ENCODE measurements at regions not wholly inside any gene's neighbourhood (a gene's known extent, or its start where the extent isn't known, plus 50 kb on each side); places are given as distances from the start of the nearest gene placed in this dataset.

GRCh38 chr20:1827510-1827973, 67.7 kb upstream of the SIRPA start:
- Histone ChIP-seq H3K27me3 (ENCODE audit: control insufficient read depth in 1 of 2, insufficient read depth in 2 of 2, low read length in 2 of 2) (no peaks in the 10 kb centered on the region), H3K27ac (ENCODE audit: low read depth in 2 of 2, low read length in 1 of 2) (no peak overlapping the region), H3K4me1 (ENCODE audit: control insufficient read depth in 2 of 2, insufficient read depth in 2 of 2, low read length in 1 of 2) (peaks cover 3 to 14% of the 10 kb centered on the region in 2 donors), H3K4me3 (ENCODE audit: low read depth in 1 of 2, low read length in 2 of 2) (no peak overlapping the region), H3K9me3 (ENCODE audit: control insufficient read depth in 2 of 2, insufficient read depth in 1 of 2, low read depth in 1 of 2, low read length in 1 of 2) (peaks cover 0 to 5% of the 10 kb centered on the region in 2 donors), H3K36me3 (ENCODE audit: control insufficient read depth in 2 of 2, insufficient read depth in 2 of 2, low read length in 1 of 2) (no peaks in the 10 kb centered on the region)
- 61 to 65% methylated on average over 5 of the region's 5 CpGs for WGBS, 2 donors

GRCh38 chr20:1825938-1826445, 69.2 kb upstream of the SIRPA start:
- Histone ChIP-seq H3K9me3 (ENCODE audit: control insufficient read depth in 2 of 2, insufficient read depth in 1 of 2, low read depth in 1 of 2, low read length in 1 of 2) (peaks cover 0 to 5% of the 10 kb centered on the region in 2 donors), H3K4me3 (ENCODE audit: low read depth in 1 of 2, low read length in 2 of 2) (no peak overlapping the region), H3K27ac (ENCODE audit: low read depth in 2 of 2, low read length in 1 of 2) (no peak overlapping the region), H3K4me1 (ENCODE audit: control insufficient read depth in 2 of 2, insufficient read depth in 2 of 2, low read length in 1 of 2) (peaks cover 3 to 14% of the 10 kb centered on the region in 2 donors), H3K27me3 (ENCODE audit: control insufficient read depth in 1 of 2, insufficient read depth in 2 of 2, low read length in 2 of 2) (no peaks in the 10 kb centered on the region), H3K36me3 (ENCODE audit: control insufficient read depth in 2 of 2, insufficient read depth in 2 of 2, low read length in 1 of 2) (no peaks in the 10 kb centered on the region)
- 91 to 93% methylated on average over 4 of the region's 4 CpGs for WGBS, 2 donors

- Histone ChIP-seq H3K9me3 (ENCODE audit: control insufficient read depth in 2 of 2, insufficient read depth in 1 of 2, low read depth in 1 of 2, low read length in 1 of 2) (peaks cover 0 to 5% of the 10 kb centered on the region in 2 donors), H3K4me1 (ENCODE audit: control insufficient read depth in 2 of 2, insufficient read depth in 2 of 2, low read length in 1 of 2) (peaks cover 1 to 12% of the 10 kb centered on the region in 2 donors), H3K4me3 (ENCODE audit: low read depth in 1 of 2, low read length in 2 of 2) (no peak overlapping the region), H3K36me3 (ENCODE audit: control insufficient read depth in 2 of 2, insufficient read depth in 2 of 2, low read length in 1 of 2) (no peaks in the 10 kb centered on the region), H3K27ac (ENCODE audit: low read depth in 2 of 2, low read length in 1 of 2) (no peak overlapping the region), H3K27me3 (ENCODE audit: control insufficient read depth in 1 of 2, insufficient read depth in 2 of 2, low read length in 2 of 2) (no peaks in the 10 kb centered on the region)
- 83 to 84% methylated on average over 4 of the region's 4 CpGs for WGBS, 2 donors
Observed at GRCh38 chr20:1825507-1825906, 69.7 kb upstream of the SIRPA start.

GRCh38 chr20:1824834-1825233, 70.4 kb upstream of the SIRPA start:
- H3K9me3 ChIP-seq (ENCODE audit: control insufficient read depth in 2 of 2, insufficient read depth in 1 of 2, low read depth in 1 of 2, low read length in 1 of 2): peaks cover 0 to 5% of the 10 kb centered on the region in 2 donors
- no peak overlapping the region for H3K27ac ChIP-seq (ENCODE audit: low read depth in 2 of 2, low read length in 1 of 2)
- H3K4me3 ChIP-seq (ENCODE audit: low read depth in 1 of 2, low read length in 2 of 2): no peak overlapping the region
- H3K4me1 ChIP-seq (ENCODE audit: control insufficient read depth in 2 of 2, insufficient read depth in 2 of 2, low read length in 1 of 2): peaks cover 0 to 5% of the 10 kb centered on the region in 2 donors
- no peaks in the 10 kb centered on the region for H3K36me3 ChIP-seq (ENCODE audit: control insufficient read depth in 2 of 2, insufficient read depth in 2 of 2, low read length in 1 of 2)
- WGBS, 2 donors: 59 to 61% methylated on average over 4 of the region's 4 CpGs
- no peaks in the 10 kb centered on the region for H3K27me3 ChIP-seq (ENCODE audit: control insufficient read depth in 1 of 2, insufficient read depth in 2 of 2, low read length in 2 of 2)

DNA sequence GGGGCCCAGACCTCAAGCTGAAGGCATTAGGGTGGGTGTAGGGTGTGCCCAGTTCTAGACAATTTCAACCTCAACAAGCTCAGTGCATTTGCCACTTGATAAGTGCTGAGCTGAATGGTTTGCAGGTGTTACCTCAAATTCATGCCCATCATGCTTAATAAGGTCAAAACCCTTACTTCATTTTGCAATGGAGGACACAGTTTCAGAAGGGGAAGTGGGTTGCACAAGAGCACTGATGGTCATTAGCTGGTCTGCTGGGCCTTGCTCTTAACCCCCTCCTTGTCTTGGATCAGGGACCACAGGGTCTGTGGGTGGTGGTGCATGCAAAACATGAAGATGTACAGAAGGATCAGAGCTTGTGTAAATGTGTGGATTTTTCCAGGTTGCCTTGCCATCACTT, 71.0 kb upstream of the SIRPA start:
- H3K4me3 ChIP-seq (ENCODE audit: low read depth in 1 of 2, low read length in 2 of 2): no peak overlapping the region
- no peak overlapping the region for H3K27ac ChIP-seq (ENCODE audit: low read depth in 2 of 2, low read length in 1 of 2)
- H3K36me3 ChIP-seq (ENCODE audit: control insufficient read depth in 2 of 2, insufficient read depth in 2 of 2, low read length in 1 of 2): no peaks in the 10 kb centered on the region
- no peaks in the 10 kb centered on the region for H3K27me3 ChIP-seq (ENCODE audit: control insufficient read depth in 1 of 2, insufficient read depth in 2 of 2, low read length in 2 of 2)
- H3K9me3 ChIP-seq (ENCODE audit: control insufficient read depth in 2 of 2, insufficient read depth in 1 of 2, low read depth in 1 of 2, low read length in 1 of 2): peaks cover 0 to 5% of the 10 kb centered on the region in 2 donors
- H3K4me1 ChIP-seq (ENCODE audit: control insufficient read depth in 2 of 2, insufficient read depth in 2 of 2, low read length in 1 of 2): peaks cover 0 to 2% of the 10 kb centered on the region in 2 donors

DNA sequence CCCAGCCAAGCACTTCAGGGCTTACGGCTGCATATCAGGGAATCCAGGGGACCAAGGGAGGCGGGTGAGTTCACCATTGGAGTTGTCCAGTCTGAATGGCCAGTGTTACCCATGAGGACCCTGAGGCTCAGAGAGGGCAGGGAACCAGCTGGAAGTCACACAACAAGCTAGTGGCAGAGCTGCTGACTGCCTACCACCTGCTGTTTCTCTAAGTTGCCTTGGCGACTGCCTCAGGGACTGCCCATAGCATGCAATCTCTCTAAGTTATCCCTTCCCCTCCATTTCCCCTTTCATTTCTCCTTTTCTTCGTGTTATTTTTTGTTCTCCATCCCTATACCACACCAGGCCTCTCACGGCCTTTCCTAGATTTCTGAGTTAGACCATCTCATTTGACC, 71.8 kb upstream of the SIRPA start:
- Histone ChIP-seq H3K27me3 (ENCODE audit: control insufficient read depth in 1 of 2, insufficient read depth in 2 of 2, low read length in 2 of 2) (no peaks in the 10 kb centered on the region), H3K27ac (ENCODE audit: low read depth in 2 of 2, low read length in 1 of 2) (peak overlapping the region in 1 of 2 donors; percentile 13), H3K36me3 (ENCODE audit: control insufficient read depth in 2 of 2, insufficient read depth in 2 of 2, low read length in 1 of 2) (no peaks in the 10 kb centered on the region), H3K4me1 (ENCODE audit: control insufficient read depth in 2 of 2, insufficient read depth in 2 of 2, low read length in 1 of 2) (peaks cover 0 to 2% of the 10 kb centered on the region in 2 donors), H3K9me3 (ENCODE audit: control insufficient read depth in 2 of 2, insufficient read depth in 1 of 2, low read depth in 1 of 2, low read length in 1 of 2) (peaks cover 0 to 5% of the 10 kb centered on the region in 2 donors), H3K4me3 (ENCODE audit: low read depth in 1 of 2, low read length in 2 of 2) (no peak overlapping the region)
- 91 to 92% methylated on average over 5 of the region's 5 CpGs for WGBS, 2 donors

GRCh38 chr20:1822564-1823449, 72.4 kb upstream of the SIRPA start:
- WGBS, 2 donors: 85 to 89% methylated on average over 4 of the region's 4 CpGs
- no peak overlapping the region for H3K4me3 ChIP-seq (ENCODE audit: low read depth in 1 of 2, low read length in 2 of 2)
- no peaks in the 10 kb centered on the region for H3K27me3 ChIP-seq (ENCODE audit: control insufficient read depth in 1 of 2, insufficient read depth in 2 of 2, low read length in 2 of 2)
- no peak overlapping the region for H3K27ac ChIP-seq (ENCODE audit: low read depth in 2 of 2, low read length in 1 of 2)
- H3K36me3 ChIP-seq (ENCODE audit: control insufficient read depth in 2 of 2, insufficient read depth in 2 of 2, low read length in 1 of 2): no peaks in the 10 kb centered on the region
- peaks cover 0 to 5% of the 10 kb centered on the region in 2 donors for H3K9me3 ChIP-seq (ENCODE audit: control insufficient read depth in 2 of 2, insufficient read depth in 1 of 2, low read depth in 1 of 2, low read length in 1 of 2)
- H3K4me1 ChIP-seq (ENCODE audit: control insufficient read depth in 2 of 2, insufficient read depth in 2 of 2, low read length in 1 of 2): no peaks in the 10 kb centered on the region

DNA sequence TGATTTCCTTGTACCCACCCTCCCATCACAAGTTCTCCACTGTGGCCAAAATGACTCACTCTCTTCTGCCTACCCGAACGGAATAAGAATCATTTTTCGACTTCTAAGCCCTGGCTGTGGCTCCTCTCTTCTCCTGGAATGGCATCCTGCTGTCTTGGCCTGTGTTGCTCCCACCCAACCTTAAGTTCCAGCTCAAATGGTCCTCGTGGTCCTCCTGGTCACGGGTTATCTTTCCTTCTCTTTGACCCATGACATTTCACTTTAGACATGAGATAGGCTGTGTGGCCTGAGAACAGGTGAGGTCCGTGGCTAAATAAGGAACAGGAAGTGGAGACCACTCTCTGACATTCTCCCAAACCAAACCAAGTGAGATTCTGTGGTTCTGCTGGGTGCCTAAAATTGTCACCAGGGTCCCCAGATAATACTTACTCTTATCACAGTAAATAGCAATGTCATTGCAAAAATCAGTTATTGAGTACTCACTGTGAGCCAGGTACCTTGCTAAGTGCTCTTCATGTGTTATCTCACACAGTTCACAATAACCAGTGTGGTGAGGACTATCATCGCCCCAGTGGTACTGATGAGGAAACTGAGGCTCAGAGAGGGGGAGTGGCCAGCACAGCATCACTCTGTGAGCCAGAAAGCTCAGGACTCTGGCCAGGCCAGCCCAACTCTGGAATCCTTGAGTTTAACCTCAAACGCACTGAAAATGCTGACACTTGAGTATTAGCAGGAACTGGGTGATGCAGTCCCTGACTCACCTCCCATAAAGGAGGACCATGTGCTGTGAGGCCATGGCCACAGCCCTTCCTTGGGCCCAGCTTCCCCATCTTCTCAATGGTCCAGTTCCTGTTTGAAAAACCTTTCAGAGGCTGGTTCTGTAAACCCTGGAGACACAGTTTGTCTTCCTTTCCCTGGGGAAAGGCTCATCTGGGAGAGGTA, 74.8 kb upstream of the SIRPA start:
- H3K36me3 ChIP-seq (ENCODE audit: control insufficient read depth in 2 of 2, insufficient read depth in 2 of 2, low read length in 1 of 2): no peaks in the 10 kb centered on the region
- WGBS, 2 donors: 75 to 78% methylated on average over 8 of the region's 8 CpGs
- H3K27me3 ChIP-seq (ENCODE audit: control insufficient read depth in 1 of 2, insufficient read depth in 2 of 2, low read length in 2 of 2): no peaks in the 10 kb centered on the region
- peaks cover 0 to 5% of the 10 kb centered on the region in 2 donors for H3K9me3 ChIP-seq (ENCODE audit: control insufficient read depth in 2 of 2, insufficient read depth in 1 of 2, low read depth in 1 of 2, low read length in 1 of 2)
- H3K27ac ChIP-seq (ENCODE audit: low read depth in 2 of 2, low read length in 1 of 2): peak overlapping the region in 1 of 2 donors; percentile 15
- peaks cover 0 to 4% of the 10 kb centered on the region in 2 donors for H3K4me1 ChIP-seq (ENCODE audit: control insufficient read depth in 2 of 2, insufficient read depth in 2 of 2, low read length in 1 of 2)
- H3K4me3 ChIP-seq (ENCODE audit: low read depth in 1 of 2, low read length in 2 of 2): no peak overlapping the region

All from esophagus (tissue), 2 donors.